ENCODE measurements at regions not wholly inside any gene's neighbourhood (a gene's known extent, or its start where the extent isn't known, plus 50 kb on each side); places are given as distances from the start of the nearest gene placed in this dataset.

- no peak for TF ChIP-seq KAT2A (conservative IDR thresholded peaks at IDR 0.05; ENCODE audit: control insufficient read depth, low read depth, low read length)
- no peak for TF ChIP-seq NR2C1 (IDR thresholded peaks at IDR 0.05)
- TF ChIP-seq NFXL1 (IDR thresholded peaks at IDR 0.05; ENCODE audit: borderline replicate concordance) = no peak
These were observed 275.5 kb upstream of the TMEM132C start (continued) for GRCh38 chr12:127991485-127991884.

- Histone ChIP-seq H3K4me1 (ENCODE audit: control insufficient read depth, insufficient read depth, low read length) (no peaks in the 10 kb centered on the region), H3K36me3 (ENCODE audit: control insufficient read depth in 2 of 2, insufficient read depth in 2 of 2, low read length in 1 of 2) (no peaks in the 10 kb centered on the region), H3K79me2 (ENCODE audit: control insufficient read depth, insufficient read depth, low read length) (no peaks in the 10 kb centered on the region), H3K27me3 (replicated peaks in 1 of 2; ENCODE audit: control insufficient read depth in 2 of 2, insufficient read depth in 2 of 2, low read length in 1 of 2) (no peaks in the 10 kb centered on the region), H3K9me3 (replicated peaks; ENCODE audit: control insufficient read depth, insufficient read depth, low read length) (no peaks in the 10 kb centered on the region), H3K27ac (ENCODE audit: control insufficient read depth, insufficient read depth) (no peak overlapping the region), H4K20me1 (ENCODE audit: control insufficient read depth, insufficient read depth) (no peaks in the 10 kb centered on the region), H3K4me2 (ENCODE audit: control insufficient read depth, insufficient read depth) (no peak overlapping the region), H3K4me3 (no peak overlapping the region), H2AFZ (ENCODE audit: control insufficient read depth, low read depth, low read length) (no peak overlapping the region), H3K9ac (ENCODE audit: control insufficient read depth, insufficient read depth, low read length) (no peak overlapping the region)
- FAIRE-seq = no peak
- in situ Hi-C loops (cut with MboI) (no loop called here), intact Hi-C loops (cut with micrococcal nuclease; ENCODE audit: unreplicated experiment) (no loop called here)
- ChIA-PET SMC1A (ENCODE audit: uncharacterized antibody, unreplicated experiment) (no interaction called here), RAD21 (ENCODE audit: unreplicated experiment) (no interaction called here), POLR2A (no interaction called here), CTCF (no interaction called here)
- 50% methylated on average over 4 of the region's 4 CpGs for WGBS (ENCODE audit: insufficient coverage, insufficient replicate concordance, low lambda C conversion rate, missing lambda C conversion rate)
- DNase-seq (ENCODE audit: low read depth, low spot score) = no peak
- no peak for ATAC-seq
- no TSS peak for BruUV-seq (replicated peaks)
- TF ChIP-seq, protein P1, sequence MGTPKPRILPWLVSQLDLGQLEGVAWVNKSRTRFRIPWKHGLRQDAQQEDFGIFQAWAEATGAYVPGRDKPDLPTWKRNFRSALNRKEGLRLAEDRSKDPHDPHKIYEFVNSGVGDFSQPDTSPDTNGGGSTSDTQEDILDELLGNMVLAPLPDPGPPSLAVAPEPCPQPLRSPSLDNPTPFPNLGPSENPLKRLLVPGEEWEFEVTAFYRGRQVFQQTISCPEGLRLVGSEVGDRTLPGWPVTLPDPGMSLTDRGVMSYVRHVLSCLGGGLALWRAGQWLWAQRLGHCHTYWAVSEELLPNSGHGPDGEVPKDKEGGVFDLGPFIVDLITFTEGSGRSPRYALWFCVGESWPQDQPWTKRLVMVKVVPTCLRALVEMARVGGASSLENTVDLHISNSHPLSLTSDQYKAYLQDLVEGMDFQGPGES (IDR thresholded peaks at IDR 0.05) = no peak
- TF ChIP-seq FOS (IDR thresholded peaks at IDR 0.05; ENCODE audit: borderline replicate concordance, extremely low read depth, insufficient read length) (no peak), HDAC6 (IDR thresholded peaks at IDR 0.05; ENCODE audit: unreplicated experiment) (no peak), MXI1 (IDR thresholded peaks at IDR 0.05; ENCODE audit: low read depth, low read length) (no peak), TCF3 (IDR thresholded peaks at IDR 0.05; ENCODE audit: borderline replicate concordance, insufficient read depth, low read depth, low read length) (no peak), NR2F1 (conservative IDR thresholded peaks at IDR 0.05) (no peak), NFYA (IDR thresholded peaks at IDR 0.05; ENCODE audit: borderline replicate concordance, low read depth, low read length) (no peak)
- TF ChIP-seq, protein P2, sequence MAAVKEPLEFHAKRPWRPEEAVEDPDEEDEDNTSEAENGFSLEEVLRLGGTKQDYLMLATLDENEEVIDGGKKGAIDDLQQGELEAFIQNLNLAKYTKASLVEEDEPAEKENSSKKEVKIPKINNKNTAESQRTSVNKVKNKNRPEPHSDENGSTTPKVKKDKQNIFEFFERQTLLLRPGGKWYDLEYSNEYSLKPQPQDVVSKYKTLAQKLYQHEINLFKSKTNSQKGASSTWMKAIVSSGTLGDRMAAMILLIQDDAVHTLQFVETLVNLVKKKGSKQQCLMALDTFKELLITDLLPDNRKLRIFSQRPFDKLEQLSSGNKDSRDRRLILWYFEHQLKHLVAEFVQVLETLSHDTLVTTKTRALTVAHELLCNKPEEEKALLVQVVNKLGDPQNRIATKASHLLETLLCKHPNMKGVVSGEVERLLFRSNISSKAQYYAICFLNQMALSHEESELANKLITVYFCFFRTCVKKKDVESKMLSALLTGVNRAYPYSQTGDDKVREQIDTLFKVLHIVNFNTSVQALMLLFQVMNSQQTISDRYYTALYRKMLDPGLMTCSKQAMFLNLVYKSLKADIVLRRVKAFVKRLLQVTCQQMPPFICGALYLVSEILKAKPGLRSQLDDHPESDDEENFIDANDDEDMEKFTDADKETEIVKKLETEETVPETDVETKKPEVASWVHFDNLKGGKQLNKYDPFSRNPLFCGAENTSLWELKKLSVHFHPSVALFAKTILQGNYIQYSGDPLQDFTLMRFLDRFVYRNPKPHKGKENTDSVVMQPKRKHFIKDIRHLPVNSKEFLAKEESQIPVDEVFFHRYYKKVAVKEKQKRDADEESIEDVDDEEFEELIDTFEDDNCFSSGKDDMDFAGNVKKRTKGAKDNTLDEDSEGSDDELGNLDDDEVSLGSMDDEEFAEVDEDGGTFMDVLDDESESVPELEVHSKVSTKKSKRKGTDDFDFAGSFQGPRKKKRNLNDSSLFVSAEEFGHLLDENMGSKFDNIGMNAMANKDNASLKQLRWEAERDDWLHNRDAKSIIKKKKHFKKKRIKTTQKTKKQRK (IDR thresholded peaks at IDR 0.05; ENCODE audit: low read depth, low read length) = no peak
- TF ChIP-seq, protein P3, sequence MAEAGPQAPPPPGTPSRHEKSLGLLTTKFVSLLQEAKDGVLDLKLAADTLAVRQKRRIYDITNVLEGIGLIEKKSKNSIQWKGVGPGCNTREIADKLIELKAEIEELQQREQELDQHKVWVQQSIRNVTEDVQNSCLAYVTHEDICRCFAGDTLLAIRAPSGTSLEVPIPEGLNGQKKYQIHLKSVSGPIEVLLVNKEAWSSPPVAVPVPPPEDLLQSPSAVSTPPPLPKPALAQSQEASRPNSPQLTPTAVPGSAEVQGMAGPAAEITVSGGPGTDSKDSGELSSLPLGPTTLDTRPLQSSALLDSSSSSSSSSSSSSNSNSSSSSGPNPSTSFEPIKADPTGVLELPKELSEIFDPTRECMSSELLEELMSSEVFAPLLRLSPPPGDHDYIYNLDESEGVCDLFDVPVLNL (IDR thresholded peaks at IDR 0.05; ENCODE audit: low read depth, low read length) = no peak
- TF ChIP-seq, protein P4, sequence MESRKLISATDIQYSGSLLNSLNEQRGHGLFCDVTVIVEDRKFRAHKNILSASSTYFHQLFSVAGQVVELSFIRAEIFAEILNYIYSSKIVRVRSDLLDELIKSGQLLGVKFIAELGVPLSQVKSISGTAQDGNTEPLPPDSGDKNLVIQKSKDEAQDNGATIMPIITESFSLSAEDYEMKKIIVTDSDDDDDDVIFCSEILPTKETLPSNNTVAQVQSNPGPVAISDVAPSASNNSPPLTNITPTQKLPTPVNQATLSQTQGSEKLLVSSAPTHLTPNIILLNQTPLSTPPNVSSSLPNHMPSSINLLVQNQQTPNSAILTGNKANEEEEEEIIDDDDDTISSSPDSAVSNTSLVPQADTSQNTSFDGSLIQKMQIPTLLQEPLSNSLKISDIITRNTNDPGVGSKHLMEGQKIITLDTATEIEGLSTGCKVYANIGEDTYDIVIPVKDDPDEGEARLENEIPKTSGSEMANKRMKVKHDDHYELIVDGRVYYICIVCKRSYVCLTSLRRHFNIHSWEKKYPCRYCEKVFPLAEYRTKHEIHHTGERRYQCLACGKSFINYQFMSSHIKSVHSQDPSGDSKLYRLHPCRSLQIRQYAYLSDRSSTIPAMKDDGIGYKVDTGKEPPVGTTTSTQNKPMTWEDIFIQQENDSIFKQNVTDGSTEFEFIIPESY (IDR thresholded peaks at IDR 0.05) = no peak
- TF ChIP-seq, protein P5, sequence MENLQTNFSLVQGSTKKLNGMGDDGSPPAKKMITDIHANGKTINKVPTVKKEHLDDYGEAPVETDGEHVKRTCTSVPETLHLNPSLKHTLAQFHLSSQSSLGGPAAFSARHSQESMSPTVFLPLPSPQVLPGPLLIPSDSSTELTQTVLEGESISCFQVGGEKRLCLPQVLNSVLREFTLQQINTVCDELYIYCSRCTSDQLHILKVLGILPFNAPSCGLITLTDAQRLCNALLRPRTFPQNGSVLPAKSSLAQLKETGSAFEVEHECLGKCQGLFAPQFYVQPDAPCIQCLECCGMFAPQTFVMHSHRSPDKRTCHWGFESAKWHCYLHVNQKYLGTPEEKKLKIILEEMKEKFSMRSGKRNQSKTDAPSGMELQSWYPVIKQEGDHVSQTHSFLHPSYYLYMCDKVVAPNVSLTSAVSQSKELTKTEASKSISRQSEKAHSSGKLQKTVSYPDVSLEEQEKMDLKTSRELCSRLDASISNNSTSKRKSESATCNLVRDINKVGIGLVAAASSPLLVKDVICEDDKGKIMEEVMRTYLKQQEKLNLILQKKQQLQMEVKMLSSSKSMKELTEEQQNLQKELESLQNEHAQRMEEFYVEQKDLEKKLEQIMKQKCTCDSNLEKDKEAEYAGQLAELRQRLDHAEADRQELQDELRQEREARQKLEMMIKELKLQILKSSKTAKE (IDR thresholded peaks at IDR 0.05; ENCODE audit: low read depth, poor library complexity, severe bottlenecking) = no peak
These were observed 268.0 kb upstream of the TMEM132C start for GRCh38 chr12:127998988-127999387.
